Natural killer cell treated with Interleukin-12 subunit alpha and Interleukin-12 subunit beta and Interleukin-15 and Interleukin-18, amount 100 ng/mL, for 72 hours (primary cell): ENCODE measurements at regions not wholly inside any gene's neighbourhood (a gene's known extent, or its start where the extent isn't known, plus 50 kb on each side); places are given as distances from the start of the nearest gene placed in this dataset.

Source experiments
- ATAC-seq, 2 donors: fragments of 150-1000 bp; cut with Tn5 transposase in 1 of 2; sonication (Bioruptor Pico), chemical (Tn5 transposase) in 1 of 2; 2 replicates each; pipeline ENCODE4 v1.10.0; 2021
- DNase-seq: peaks from one replicate; pipeline ENCODE4 v3.0.0; 2022; ENCODE audit warnings: low spot score
- H3K27ac Mint-ChIP-seq, 2 donors: 1 replicate in 1 of 2; 2 replicates in 1 of 2; pipeline ENCODE4 v1.8.0; 2022; ENCODE audit warnings: mixed read lengths in 2 of 2, mild to moderate bottlenecking in 1 of 2, moderate library complexity in 1 of 2
- H3K27me3 Mint-ChIP-seq, 2 donors: 1 replicate in 1 of 2; 2 replicates in 1 of 2; pipeline ENCODE4 v1.8.0; 2022; ENCODE audit warnings: mixed read lengths in 2 of 2
- H3K36me3 Mint-ChIP-seq: one replicate; pipeline ENCODE4 v1.8.0; 2022; ENCODE audit warnings: mixed read lengths
- H3K4me1 Mint-ChIP-seq, 2 donors: 1 replicate in 1 of 2; 2 replicates in 1 of 2; pipeline ENCODE4 v1.8.0; 2022; ENCODE audit warnings: low read depth in 2 of 2, mixed read lengths in 2 of 2, mild to moderate bottlenecking in 1 of 2
- H3K4me3 Mint-ChIP-seq: one replicate; pipeline ENCODE4 v1.8.0; 2022; ENCODE audit warnings: mixed read lengths
- H3K9me3 Mint-ChIP-seq: 2 replicates; pipeline ENCODE4 v1.8.0; 2022; ENCODE audit warnings: mixed read lengths

DNA sequence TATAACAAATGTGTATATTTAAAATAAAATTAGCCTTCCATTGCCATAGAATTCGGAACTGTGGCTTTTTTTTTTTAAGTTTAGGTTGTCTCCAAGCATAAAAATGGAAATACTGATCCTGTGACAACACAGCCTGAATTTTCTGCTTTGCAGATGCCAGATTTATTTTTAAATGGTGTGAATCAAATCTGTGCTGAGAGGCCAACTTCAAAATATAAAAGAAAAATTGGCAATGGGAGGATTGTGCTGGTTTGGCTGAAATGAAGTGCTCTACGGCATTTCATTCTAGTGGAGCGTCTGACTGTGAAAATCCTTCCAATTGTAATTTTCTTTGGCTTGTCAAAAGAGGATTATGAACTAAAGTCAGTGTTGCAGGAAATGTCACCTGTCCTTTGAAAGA is 580.3 kb upstream of the ZFP42 start:
- Mint-ChIP-seq H3K27ac (no peak overlapping the region), H3K27me3 (no peaks in the 10 kb centered on the region), H3K4me3 (no peak overlapping the region), H3K36me3 (peaks cover 5% of the 10 kb centered on the region), H3K9me3 (peaks cover 11% of the 10 kb centered on the region), H3K4me1 (no peaks in the 10 kb centered on the region)
- no peak for ATAC-seq
- no peak for DNase-seq

DNA sequence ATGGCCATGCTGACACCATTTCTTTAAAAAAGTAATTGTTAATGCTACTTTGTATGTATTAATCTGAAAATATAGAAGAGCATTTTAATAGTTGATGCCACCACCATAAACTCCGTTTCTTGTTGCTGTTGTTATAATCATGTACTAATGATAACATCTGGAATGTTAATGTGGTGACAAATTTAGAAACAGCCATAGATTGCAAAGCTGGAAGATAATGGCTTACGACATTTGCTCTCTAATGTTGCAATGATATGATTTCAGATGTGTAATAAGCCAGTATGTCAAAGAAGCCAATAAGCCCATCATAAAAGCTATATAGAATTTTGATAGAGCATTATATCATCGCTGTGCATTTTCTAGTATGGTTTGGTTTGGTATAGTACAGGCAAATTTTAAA is 579.4 kb upstream of the ZFP42 start:
- peaks cover 11% of the 10 kb centered on the region for H3K9me3 Mint-ChIP-seq
- ATAC-seq (no peak), DNase-seq (no peak)
- no peaks in the 10 kb centered on the region for H3K27me3 Mint-ChIP-seq
- H3K4me1 Mint-ChIP-seq: no peaks in the 10 kb centered on the region
- no peak overlapping the region for H3K27ac Mint-ChIP-seq
- H3K36me3 Mint-ChIP-seq: peaks cover 5% of the 10 kb centered on the region
- no peak overlapping the region for H3K4me3 Mint-ChIP-seq

DNA sequence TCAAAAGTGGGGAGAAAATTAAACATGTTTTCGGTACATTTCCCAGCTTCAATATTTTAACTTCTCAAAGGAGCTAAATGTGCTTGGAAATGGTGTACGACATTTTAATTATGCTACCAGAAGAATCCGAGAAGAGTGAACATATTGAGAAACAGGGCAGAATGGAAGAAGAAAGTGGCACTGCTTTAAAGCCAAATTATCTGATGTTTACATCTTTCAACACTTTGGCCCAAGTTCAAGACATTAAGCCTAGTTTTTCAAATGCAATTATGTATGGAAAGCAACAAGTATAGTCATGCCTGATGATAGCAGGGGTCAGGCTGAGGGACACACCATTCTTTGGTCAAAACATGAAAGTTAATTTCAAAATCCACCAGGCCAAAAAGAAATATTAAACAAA is 577.9 kb upstream of the ZFP42 start:
- Mint-ChIP-seq H3K27me3 (no peaks in the 10 kb centered on the region), H3K36me3 (peaks cover 5% of the 10 kb centered on the region), H3K4me1 (no peaks in the 10 kb centered on the region), H3K4me3 (no peak overlapping the region), H3K9me3 (peaks cover 7% of the 10 kb centered on the region), H3K27ac (no peak overlapping the region)
- DNase-seq (no peak), ATAC-seq (no peak)

DNA sequence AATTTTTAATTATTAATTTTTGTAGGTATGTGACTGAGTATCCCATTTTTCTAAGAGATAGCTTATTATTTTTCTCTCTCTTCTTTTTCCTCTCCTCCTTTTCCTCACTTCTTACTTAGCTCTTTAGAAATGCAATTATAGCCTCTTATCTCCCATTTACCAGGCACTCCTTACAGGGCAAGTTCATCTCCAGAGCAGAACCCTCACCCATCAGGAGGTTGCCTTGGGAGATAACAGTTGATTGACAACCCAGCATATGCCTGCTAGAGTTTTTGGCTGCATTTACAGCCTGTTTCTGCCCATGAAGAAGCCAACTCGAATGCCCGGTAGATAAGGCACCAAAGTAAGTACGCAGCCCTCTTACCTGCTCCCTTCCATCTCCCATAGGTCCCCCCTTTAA is 572.9 kb upstream of the ZFP42 start:
- H3K27ac Mint-ChIP-seq: no peak overlapping the region
- H3K4me3 Mint-ChIP-seq: no peak overlapping the region
- peaks cover 9% of the 10 kb centered on the region for H3K9me3 Mint-ChIP-seq
- DNase-seq (no peak), ATAC-seq (no peak)
- H3K36me3 Mint-ChIP-seq: peaks cover 1% of the 10 kb centered on the region
- H3K27me3 Mint-ChIP-seq: no peaks in the 10 kb centered on the region
- H3K4me1 Mint-ChIP-seq: no peaks in the 10 kb centered on the region

DNA sequence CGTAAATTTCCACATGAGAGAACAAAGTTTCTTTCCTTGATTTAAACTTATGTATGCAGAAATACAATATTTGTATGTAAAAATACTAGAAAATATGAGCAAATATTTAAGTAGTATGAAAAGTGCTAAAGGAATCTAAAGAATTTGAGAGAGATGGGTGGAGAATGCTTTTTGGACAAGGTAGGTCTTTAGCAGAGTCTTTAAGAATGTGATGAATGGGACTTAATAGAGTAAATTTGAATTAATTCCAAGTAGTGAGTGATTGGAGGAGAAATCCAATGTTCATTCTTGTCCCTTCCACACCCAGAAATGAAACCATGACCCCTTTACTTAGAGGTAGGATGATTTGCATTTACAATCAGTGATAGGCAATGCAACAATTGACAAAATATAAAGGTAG is 570.9 kb upstream of the ZFP42 start:
- H3K4me3 Mint-ChIP-seq: no peak overlapping the region
- peaks cover 11% of the 10 kb centered on the region for H3K9me3 Mint-ChIP-seq
- H3K4me1 Mint-ChIP-seq: no peaks in the 10 kb centered on the region
- DNase-seq (no peak), ATAC-seq (no peak)
- no peaks in the 10 kb centered on the region for H3K27me3 Mint-ChIP-seq
- no peaks in the 10 kb centered on the region for H3K36me3 Mint-ChIP-seq
- no peak overlapping the region for H3K27ac Mint-ChIP-seq

DNA sequence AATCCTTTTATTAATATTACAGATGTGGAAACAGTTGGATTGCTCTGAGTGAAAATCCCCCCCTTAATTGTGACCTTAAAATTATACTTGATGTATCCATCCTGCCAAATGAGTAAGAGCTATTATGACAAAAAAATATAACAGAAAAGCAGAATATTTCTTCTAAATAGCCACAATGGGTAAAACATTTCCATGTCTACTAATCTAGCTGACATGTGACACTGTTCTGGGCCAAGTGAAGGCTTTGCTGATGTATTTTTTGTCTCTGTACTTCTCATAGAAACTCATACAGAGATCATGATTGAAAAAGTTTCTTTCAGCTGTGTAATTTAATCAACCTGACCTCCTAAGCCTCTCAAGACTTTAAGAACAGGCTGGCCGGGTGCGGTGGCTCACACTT is 569.1 kb upstream of the ZFP42 start:
- DNase-seq (no peak), ATAC-seq (no peak)
- Mint-ChIP-seq H3K27me3 (no peaks in the 10 kb centered on the region), H3K27ac (no peak overlapping the region), H3K36me3 (no peaks in the 10 kb centered on the region), H3K4me3 (no peak overlapping the region), H3K9me3 (peaks cover 16% of the 10 kb centered on the region), H3K4me1 (no peaks in the 10 kb centered on the region)

DNA sequence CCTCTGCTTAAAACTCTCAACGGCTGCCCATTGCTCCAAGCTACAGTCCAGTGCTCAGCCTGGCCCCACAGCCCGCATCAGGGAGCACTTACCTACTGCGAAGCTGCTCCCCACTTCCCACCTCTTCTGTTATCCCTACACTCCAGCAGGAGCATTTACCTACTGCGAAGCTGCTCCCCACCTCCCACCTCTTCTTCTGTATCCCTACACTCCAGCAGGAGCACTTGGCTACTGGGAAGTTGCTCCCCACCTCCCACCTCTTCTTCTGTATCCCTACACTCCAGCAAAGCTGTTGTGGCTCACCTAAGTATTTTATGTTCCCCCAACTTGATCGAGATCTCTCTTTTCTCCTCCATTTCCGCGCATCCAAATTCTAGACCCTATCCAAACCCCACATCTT is 563.3 kb upstream of the ZFP42 start:
- ATAC-seq: no peak
- no peaks in the 10 kb centered on the region for H3K4me1 Mint-ChIP-seq
- no peak for DNase-seq
- H3K27ac Mint-ChIP-seq: no peak overlapping the region
- H3K4me3 Mint-ChIP-seq: no peak overlapping the region
- no peaks in the 10 kb centered on the region for H3K36me3 Mint-ChIP-seq
- H3K27me3 Mint-ChIP-seq: no peaks in the 10 kb centered on the region
- peaks cover 25% of the 10 kb centered on the region for H3K9me3 Mint-ChIP-seq

DNA sequence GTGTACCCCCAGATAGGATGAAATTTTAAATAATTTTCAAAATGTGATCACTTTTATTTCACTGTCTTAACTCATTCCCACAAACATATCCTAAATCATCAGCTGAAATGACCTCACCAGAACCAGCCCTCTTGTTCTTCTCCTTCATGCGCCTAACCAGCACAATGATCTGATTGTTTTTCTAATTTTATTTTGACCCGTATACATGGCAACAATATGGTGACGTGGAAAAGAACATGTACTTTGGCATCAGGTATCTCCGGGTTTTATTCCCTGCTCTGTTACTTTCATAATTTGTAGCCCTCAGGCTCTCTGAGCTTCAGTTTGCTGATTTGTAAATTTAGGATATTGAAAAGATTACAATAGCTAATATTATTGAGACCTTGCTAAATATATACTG is 562.4 kb upstream of the ZFP42 start:
- Mint-ChIP-seq H3K4me1 (no peaks in the 10 kb centered on the region), H3K27me3 (no peaks in the 10 kb centered on the region), H3K9me3 (peaks cover 23% of the 10 kb centered on the region), H3K36me3 (no peaks in the 10 kb centered on the region), H3K27ac (no peak overlapping the region), H3K4me3 (no peak overlapping the region)
- DNase-seq (no peak), ATAC-seq (no peak)

DNA sequence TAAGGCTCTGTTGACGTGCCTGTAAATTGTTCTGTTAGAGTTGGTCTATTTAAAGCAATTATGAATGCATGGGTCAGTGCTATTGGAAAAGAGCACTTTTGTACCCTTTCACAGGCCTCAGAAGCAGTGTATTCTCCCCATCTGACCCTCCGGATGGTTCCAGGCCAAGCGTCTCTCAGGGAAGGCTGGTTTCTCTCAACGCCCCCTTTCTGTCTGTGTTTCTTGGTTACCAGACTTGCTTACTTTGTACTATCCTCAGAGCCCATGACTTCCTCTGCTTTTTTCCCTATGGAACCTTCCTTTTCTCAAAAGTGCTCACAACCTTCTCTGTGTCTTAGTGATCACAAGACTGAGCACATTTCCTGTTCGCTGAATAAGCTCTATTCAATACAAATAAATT is 559.3 kb upstream of the ZFP42 start:
- Mint-ChIP-seq H3K36me3 (no peaks in the 10 kb centered on the region), H3K27ac (no peak overlapping the region), H3K27me3 (no peaks in the 10 kb centered on the region), H3K9me3 (peaks cover 19% of the 10 kb centered on the region), H3K4me3 (no peak overlapping the region), H3K4me1 (no peaks in the 10 kb centered on the region)
- DNase-seq (no peak), ATAC-seq (no peak)

DNA sequence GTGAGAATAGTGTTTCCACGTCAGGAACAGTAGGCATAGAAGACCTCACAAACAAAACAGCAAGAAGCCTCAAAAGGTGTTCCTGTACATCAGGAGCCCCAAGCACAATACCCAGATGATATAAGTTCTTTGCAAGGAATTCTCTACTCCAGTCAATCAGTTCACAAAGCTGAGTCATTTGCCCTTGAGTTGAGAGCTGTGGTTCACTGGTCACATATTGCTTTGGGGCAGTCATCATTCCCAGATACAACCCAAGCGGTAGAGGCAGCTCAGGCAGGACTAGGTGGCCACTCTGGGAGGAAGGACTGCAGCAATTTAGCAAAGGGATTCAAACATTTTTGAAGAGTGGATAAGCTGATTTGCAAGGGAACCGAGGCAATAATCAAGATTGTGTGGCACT is 551.5 kb upstream of the ZFP42 start:
- ATAC-seq (no peak), DNase-seq (no peak)
- Mint-ChIP-seq H3K4me3 (no peak overlapping the region), H3K9me3 (peaks cover 15% of the 10 kb centered on the region), H3K27ac (no peak overlapping the region), H3K4me1 (no peaks in the 10 kb centered on the region), H3K36me3 (peaks cover 8% of the 10 kb centered on the region), H3K27me3 (no peaks in the 10 kb centered on the region)

DNA sequence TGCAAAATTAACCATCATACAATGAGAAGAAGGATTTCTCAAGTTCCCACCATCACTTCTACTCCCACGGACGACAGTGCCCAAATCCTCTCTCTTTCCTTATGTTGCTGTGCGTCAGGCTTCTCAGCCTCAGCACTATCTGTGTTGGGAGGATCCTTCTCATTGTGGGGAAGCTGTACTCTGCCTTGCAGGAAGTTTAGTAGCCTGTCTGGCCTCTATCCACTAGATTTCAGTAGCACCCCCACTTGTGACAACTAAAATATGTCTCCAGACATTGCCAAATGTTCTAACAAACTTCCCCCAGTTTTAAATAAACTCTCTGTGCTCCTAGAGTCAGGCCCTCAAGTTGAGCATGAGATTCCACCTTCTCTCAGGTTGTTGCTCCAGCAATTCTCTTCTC is 545.9 kb upstream of the ZFP42 start:
- H3K4me3 Mint-ChIP-seq: no peak overlapping the region
- H3K27ac Mint-ChIP-seq: no peak overlapping the region
- peaks cover 8% of the 10 kb centered on the region for H3K36me3 Mint-ChIP-seq
- peaks cover 8% of the 10 kb centered on the region for H3K9me3 Mint-ChIP-seq
- DNase-seq: no peak
- H3K27me3 Mint-ChIP-seq: no peaks in the 10 kb centered on the region
- ATAC-seq: no peak
- H3K4me1 Mint-ChIP-seq: no peaks in the 10 kb centered on the region

DNA sequence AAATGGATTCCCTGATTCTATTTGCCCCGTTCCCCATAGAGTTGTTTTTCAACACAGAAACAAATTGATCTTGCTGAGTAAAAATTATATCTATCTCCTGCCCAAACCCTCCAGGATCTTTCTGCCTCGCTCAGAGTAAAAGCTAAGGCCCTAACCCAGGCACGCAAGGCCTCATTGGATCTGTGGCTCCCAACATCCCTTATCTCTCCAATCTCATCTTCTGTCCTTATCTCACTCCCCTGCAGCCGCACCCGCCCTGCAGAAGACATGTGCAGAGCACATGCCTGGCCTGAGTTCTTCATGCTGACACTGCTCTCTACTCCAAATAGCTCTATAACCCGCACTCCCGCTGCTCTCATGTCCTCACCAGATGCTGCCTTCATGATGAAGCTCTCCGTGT is 543.8 kb upstream of the ZFP42 start:
- DNase-seq (no peak), ATAC-seq (no peak)
- H3K27me3 Mint-ChIP-seq: no peaks in the 10 kb centered on the region
- H3K27ac Mint-ChIP-seq: no peak overlapping the region
- H3K36me3 Mint-ChIP-seq: peaks cover 8% of the 10 kb centered on the region
- peaks cover 13% of the 10 kb centered on the region for H3K9me3 Mint-ChIP-seq
- H3K4me1 Mint-ChIP-seq: no peaks in the 10 kb centered on the region
- no peak overlapping the region for H3K4me3 Mint-ChIP-seq

DNA sequence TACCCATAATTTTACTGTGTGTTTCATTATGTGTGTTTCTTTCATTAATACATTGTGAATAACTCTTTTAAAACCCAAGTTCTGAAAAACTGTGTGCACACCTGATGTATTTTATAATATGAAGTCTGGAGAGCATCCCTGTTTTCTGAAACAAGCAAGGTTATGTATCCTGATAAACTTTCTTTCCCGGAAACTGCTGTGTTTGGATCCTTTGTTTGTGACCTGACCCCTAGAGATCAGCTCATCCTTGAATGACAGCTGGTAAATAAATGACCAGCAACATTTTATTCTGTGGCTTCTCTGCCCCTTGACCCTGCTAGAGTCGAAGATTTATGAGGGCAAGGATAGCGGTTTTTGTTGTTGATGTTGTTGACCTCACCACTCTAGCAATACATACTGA is 535.6 kb upstream of the ZFP42 start:
- DNase-seq (no peak), ATAC-seq (no peak)
- H3K27ac Mint-ChIP-seq: no peak overlapping the region
- H3K9me3 Mint-ChIP-seq: peaks cover 17% of the 10 kb centered on the region
- no peaks in the 10 kb centered on the region for H3K36me3 Mint-ChIP-seq
- H3K27me3 Mint-ChIP-seq: no peaks in the 10 kb centered on the region
- no peaks in the 10 kb centered on the region for H3K4me1 Mint-ChIP-seq
- H3K4me3 Mint-ChIP-seq: no peak overlapping the region

DNA sequence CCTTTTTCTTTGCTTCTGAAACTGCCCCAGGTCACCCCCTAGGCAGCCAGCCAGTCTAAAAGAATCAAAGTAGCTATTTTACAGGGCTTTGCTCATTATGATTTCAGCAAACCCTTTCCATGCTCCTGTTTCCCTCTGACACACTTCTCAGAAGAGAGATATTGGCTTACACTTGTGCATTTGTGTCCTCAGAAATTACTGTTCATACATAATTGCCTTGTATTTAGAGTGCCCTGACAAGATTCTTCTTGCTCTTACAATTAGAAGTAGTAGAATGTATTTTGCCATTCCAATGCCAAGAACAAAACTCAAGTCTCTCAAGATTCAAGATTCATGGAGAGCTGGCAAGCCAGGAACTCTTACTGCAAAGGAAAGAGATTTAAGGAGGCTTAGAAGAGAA is 531.0 kb upstream of the ZFP42 start:
- no peaks in the 10 kb centered on the region for H3K4me1 Mint-ChIP-seq
- no peak overlapping the region for H3K27ac Mint-ChIP-seq
- H3K36me3 Mint-ChIP-seq: no peaks in the 10 kb centered on the region
- no peak for ATAC-seq
- no peak for DNase-seq
- peaks cover 18% of the 10 kb centered on the region for H3K9me3 Mint-ChIP-seq
- H3K4me3 Mint-ChIP-seq: no peak overlapping the region
- H3K27me3 Mint-ChIP-seq: no peaks in the 10 kb centered on the region

DNA sequence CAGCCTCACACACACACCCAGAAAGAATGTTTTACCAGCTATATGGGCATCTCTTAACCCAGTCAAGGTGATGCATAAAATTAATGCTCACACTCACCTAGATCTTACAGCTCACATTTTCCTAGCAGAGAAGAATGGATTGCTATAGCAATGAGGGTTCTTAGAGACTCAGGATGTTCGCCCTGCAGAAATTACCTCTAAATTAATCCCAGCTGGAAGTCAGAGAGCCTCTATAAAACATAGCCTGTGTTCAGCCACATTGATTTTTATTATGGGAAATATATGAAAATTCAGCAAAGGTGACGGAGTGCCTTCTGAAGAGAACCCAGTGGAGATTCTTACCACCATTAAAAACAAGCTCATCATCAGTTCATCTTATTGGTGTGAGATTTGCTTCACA is 528.3 kb upstream of the ZFP42 start:
- Mint-ChIP-seq H3K27me3 (no peaks in the 10 kb centered on the region), H3K4me1 (no peaks in the 10 kb centered on the region), H3K27ac (no peak overlapping the region), H3K9me3 (peaks cover 24% of the 10 kb centered on the region), H3K36me3 (no peaks in the 10 kb centered on the region), H3K4me3 (no peak overlapping the region)
- DNase-seq (no peak), ATAC-seq (no peak)

DNA sequence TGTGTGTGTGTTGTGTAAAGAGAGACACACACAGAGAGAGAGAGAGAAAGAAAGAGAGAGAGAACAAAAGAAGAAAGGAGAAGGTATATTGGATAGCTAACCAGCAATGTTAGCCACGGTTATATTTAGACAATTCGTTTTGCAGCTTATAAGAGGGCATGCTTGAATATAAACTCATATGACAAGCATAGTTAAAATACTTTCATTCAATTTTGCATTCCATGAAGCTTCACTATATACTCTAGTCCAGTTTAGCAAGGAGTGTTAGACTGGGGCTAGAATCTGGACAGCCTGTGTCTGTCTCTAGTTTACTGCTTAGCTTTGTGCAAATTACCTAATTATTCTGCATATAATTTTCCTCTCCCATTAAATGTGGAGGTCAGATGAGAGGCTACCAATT is 525.9 kb upstream of the ZFP42 start:
- ATAC-seq (no peak), DNase-seq (no peak)
- peaks cover 28% of the 10 kb centered on the region for H3K9me3 Mint-ChIP-seq
- no peaks in the 10 kb centered on the region for H3K27me3 Mint-ChIP-seq
- H3K4me3 Mint-ChIP-seq: no peak overlapping the region
- no peaks in the 10 kb centered on the region for H3K4me1 Mint-ChIP-seq
- H3K36me3 Mint-ChIP-seq: peaks cover 3% of the 10 kb centered on the region
- H3K27ac Mint-ChIP-seq: no peak overlapping the region
